ENCODE measurements at regions not wholly inside any gene's neighbourhood (a gene's known extent, or its start where the extent isn't known, plus 50 kb on each side); places are given as distances from the start of the nearest gene placed in this dataset.

- Histone ChIP-seq H3K27me3 (no peaks in the 10 kb centered on the region), H3K4me3 (no peak overlapping the region), H3K4me1 (no peaks in the 10 kb centered on the region), H3K27ac (no peak overlapping the region), H3K9me3 (no peaks in the 10 kb centered on the region), H3K36me3 (no peaks in the 10 kb centered on the region), H3K9ac (ENCODE audit: low read depth in 2 of 2, low read length in 2 of 2) (no peak overlapping the region)
- intact Hi-C loops (cut with DNase I): no loop called here
- no peak for TF ChIP-seq CTCF (IDR thresholded peaks at IDR 0.05)
- no peak for DNase-seq
These were observed 364.0 kb downstream of the LPIN1 start for GRCh38 chr2:12110481-12110880.

- Histone ChIP-seq H3K4me3 (no peak overlapping the region), H3K9me3 (no peaks in the 10 kb centered on the region), H3K9ac (ENCODE audit: low read depth in 2 of 2, low read length in 2 of 2) (no peak overlapping the region), H3K27ac (no peak overlapping the region), H3K36me3 (no peaks in the 10 kb centered on the region), H3K27me3 (no peaks in the 10 kb centered on the region), H3K4me1 (no peaks in the 10 kb centered on the region)
- no peak for TF ChIP-seq CTCF (IDR thresholded peaks at IDR 0.05)
- intact Hi-C loops (cut with DNase I): no loop called here
- no peak for DNase-seq
These were observed 367.0 kb downstream of the LPIN1 start for GRCh38 chr2:12113412-12113811.

GRCh38 chr2:12114816-12115215 lies 368.4 kb downstream of the LPIN1 start:
- Histone ChIP-seq H3K36me3 (no peaks in the 10 kb centered on the region), H3K27ac (no peak overlapping the region), H3K4me3 (no peak overlapping the region), H3K9me3 (no peaks in the 10 kb centered on the region), H3K27me3 (no peaks in the 10 kb centered on the region), H3K9ac (ENCODE audit: low read depth in 2 of 2, low read length in 2 of 2) (no peak overlapping the region), H3K4me1 (no peaks in the 10 kb centered on the region)
- intact Hi-C loops (cut with DNase I): no loop called here
- no peak for TF ChIP-seq CTCF (IDR thresholded peaks at IDR 0.05)
- DNase-seq: no peak

- intact Hi-C loops (cut with DNase I): no loop called here
- DNase-seq: no peak
- no peak overlapping the region for H3K9ac ChIP-seq (ENCODE audit: low read depth in 2 of 2, low read length in 2 of 2)
- no peaks in the 10 kb centered on the region for H3K9me3 ChIP-seq
- no peak for TF ChIP-seq CTCF (IDR thresholded peaks at IDR 0.05)
- no peak overlapping the region for H3K27ac ChIP-seq
- H3K4me3 ChIP-seq: no peak overlapping the region
- H3K36me3 ChIP-seq: no peaks in the 10 kb centered on the region
- H3K4me1 ChIP-seq: no peaks in the 10 kb centered on the region
- H3K27me3 ChIP-seq: no peaks in the 10 kb centered on the region
These were observed 369.9 kb downstream of the LPIN1 start for GRCh38 chr2:12116228-12116750.

GRCh38 chr2:12119841-12120240 lies 373.4 kb downstream of the LPIN1 start:
- H3K27me3 ChIP-seq: no peaks in the 10 kb centered on the region
- DNase-seq: no peak
- H3K9me3 ChIP-seq: no peaks in the 10 kb centered on the region
- TF ChIP-seq CTCF (IDR thresholded peaks at IDR 0.05): no peak
- no peak overlapping the region for H3K27ac ChIP-seq
- H3K9ac ChIP-seq (ENCODE audit: low read depth in 2 of 2, low read length in 2 of 2): no peak overlapping the region
- no peaks in the 10 kb centered on the region for H3K36me3 ChIP-seq
- H3K4me1 ChIP-seq: no peaks in the 10 kb centered on the region
- no peak overlapping the region for H3K4me3 ChIP-seq
- intact Hi-C loops (cut with DNase I): no loop called here

All from colonic mucosa (tissue), 4 donors.